ENCODE measurements at regions not wholly inside any gene's neighbourhood (a gene's known extent, or its start where the extent isn't known, plus 50 kb on each side); places are given as distances from the start of the nearest gene placed in this dataset.

- no peak for FAIRE-seq
Measured at GRCh38 chr11:80457823-80458222, 1017.0 kb upstream of the TENM4 start.

DNA sequence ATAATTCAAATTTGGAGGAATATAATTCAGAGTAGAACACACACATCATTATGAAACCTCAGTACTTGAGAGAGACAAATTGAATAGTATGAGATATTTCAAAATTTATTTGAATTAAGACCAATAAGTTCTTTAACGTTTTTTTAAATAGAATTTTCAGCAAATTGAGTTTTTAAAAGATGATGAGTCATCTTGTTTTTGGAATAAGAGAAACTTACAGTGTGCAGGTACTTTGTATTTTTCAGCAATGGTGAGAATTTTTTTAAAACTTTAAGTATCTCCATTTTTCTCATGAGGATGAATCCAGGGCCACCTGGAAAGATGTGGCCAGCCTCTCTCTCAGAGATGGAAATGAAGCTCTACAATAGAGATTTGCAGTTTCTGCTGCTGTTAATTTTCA, 1015.0 kb upstream of the TENM4 start:
- no peak for FAIRE-seq

DNA sequence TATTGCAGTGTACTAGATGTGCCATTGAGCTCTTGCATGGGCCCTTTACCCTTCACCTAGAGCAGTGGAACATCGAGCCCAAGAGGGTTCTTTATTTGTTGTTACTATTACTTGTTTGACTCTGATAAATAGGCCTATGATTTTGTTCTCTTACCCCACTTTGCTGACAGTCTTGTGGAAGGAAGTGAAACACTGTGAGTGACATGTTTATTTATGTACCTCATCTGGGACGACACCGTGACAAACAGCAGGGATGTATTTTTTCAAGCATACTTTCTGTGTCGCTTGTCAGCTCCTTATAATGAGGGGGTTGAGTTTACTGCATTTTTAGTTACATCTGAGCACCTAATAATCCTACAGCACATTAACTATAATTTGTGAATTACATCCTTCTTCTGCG, 1010.3 kb upstream of the TENM4 start:
- FAIRE-seq, result no peak

DNA sequence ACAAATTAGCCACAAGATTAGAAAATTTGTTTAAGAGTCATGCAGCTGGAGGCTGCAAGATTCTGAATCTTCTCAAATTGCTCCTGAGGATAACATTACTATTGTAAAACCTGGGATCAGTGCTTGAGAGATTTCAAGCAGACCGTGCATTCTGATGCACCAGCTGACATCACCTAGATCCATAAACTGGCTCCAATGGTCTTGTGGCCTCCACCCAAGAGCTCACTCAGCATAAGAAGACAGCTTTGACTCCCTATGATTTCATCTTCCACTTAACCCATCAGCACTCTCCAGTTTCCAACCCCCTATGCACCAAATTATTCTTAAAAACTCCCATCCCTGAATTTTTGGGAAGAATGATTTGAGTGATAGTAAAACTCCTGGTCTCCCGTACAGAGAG, 1007.9 kb upstream of the TENM4 start:
- FAIRE-seq, result no peak

- no peak for FAIRE-seq
Measured at GRCh38 chr11:80443177-80443576, 1002.3 kb upstream of the TENM4 start.

- no peak for FAIRE-seq
Measured at GRCh38 chr11:80441821-80442220, 1001.0 kb upstream of the TENM4 start.

DNA sequence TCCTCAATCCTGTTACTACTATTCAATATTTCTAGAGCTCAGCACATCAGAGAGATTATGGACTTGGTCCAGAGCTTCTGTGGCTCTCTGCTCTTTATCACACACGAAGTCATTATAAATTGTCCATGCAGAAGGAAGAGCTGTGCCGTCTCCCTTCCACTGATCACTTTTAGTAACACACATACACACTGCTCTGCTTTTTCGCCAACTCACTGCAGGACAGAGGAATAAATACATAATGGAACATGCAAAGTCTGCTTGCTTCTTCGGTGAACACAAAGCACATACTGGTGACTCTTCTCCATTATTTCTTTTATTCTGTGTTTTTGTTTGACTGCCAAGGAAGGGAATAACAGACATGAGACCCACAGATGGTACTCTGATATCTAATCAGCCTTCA, 1000.0 kb upstream of the TENM4 start:
- no peak for FAIRE-seq

DNA sequence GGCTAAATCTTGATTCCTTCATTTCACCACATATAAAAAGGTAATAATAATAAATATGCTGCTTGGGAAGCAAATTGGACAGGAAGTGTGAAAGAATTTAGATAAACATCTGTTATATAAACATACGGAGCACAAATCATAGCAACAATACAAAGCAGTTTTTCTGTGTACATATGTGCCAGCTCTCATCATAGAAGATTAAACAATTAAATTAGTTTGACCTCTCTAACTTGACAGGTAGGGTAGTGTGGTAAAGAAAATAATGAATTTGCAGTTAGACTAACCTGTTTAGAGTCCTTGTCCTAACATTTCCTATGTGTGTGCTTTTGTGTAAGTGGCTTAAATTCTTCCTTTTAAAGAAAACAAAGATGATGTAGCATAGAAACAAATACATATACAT, 995.7 kb upstream of the TENM4 start:
- FAIRE-seq, result no peak

GRCh38 chr11:80435345-80435744, 994.5 kb upstream of the TENM4 start:
- no peak for FAIRE-seq

DNA sequence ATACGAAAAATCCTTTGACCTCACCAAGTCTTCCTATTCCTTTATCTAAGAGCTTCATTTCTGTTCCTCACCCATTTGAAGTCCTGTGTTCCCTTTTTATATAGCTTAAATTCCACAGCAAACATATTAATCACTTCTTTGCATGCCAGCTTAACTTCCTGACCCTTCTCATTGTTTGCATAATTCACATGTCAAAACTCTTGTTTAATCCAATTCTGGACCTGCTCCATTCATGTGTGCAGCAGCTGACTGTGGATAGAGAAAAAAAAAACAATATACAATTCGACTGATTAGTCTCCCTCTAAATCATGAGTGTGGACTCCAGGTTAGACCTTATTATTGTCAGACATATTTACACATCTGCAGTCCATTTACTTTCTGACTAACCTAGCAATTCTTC, 991.2 kb upstream of the TENM4 start:
- no peak for FAIRE-seq

GRCh38 chr11:80424012-80424695, 983.3 kb upstream of the TENM4 start:
- no peak for FAIRE-seq

DNA sequence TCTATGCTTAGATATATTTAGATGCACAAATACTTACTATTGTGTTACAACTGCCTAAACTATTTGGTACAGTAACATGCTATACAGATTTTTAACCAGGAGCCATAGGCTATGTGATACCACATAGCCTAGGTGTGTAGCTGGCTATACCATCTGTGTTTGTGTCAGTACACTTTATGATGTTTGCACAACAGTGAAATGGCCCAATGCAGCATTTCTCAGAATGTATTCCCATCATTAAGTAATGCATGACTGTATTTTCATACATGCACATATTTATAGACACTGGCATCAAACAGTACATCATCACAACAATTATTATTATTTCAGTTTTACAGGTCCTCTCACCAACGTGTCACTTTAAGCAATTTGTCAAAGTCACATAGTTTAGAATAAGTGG, 979.5 kb upstream of the TENM4 start:
- FAIRE-seq, result no peak

GRCh38 chr11:80417681-80418080, 976.9 kb upstream of the TENM4 start:
- FAIRE-seq, result no peak

DNA sequence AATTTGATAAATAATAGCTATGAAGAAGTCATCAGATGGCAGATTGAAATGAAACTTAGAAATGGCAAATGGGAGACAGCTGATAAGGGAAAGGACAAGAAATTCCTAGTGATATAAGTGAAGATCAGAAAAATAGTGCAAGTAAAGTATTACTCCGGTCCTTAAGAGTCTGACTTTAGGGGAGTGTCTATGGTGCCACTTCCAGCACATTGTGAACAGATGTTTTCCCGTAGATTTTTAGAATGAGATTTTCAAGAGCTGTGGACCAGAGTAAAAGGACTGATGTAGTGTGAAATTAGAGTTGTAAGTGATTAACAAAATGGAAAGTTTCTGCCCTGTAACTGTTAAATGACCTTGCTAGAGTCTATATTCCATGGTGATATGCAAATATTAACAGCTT, 974.8 kb upstream of the TENM4 start:
- FAIRE-seq, result no peak

- FAIRE-seq, result no peak
Measured at GRCh38 chr11:80414181-80415165, 973.6 kb upstream of the TENM4 start.

DNA sequence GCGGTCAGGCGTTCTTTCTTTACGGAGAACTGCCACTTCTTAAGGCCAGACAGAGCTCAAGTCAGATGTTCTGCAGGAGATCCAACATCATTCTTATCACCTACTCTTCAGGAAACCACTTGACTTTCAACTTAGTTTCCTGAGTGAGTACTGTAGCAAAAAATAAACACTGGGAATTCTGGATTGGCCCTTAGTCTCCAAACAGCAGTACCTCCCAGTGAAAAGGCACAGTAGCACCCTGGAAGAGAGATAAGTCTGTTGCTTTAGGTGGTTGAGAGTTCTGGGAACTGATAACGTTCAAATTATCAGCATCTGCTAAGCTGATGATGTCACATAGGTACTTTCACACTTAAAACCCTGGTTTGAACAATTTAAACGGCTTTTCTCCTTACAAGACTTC, 971.8 kb upstream of the TENM4 start:
- FAIRE-seq, result no peak

DNA sequence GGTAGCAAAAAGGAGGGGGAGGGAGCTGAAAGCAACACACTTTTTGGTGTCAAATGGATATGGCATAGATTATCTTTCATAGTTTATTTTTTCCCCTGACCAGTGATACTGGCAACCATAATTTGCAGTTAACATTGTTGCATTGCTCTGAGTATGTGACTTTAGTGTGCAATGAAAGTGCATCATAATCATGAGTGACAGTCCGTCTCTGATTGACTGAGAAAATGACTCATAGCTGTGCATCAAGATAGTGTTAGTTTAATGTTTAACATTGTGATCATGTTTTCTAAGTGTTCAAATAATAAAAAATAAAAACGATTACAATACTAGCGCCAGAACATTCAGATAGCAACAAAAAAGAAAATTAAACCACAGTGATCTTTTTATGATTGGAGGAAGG, 952.4 kb upstream of the TENM4 start:
- no peak for FAIRE-seq

GRCh38 chr11:80390505-80390904, 949.7 kb upstream of the TENM4 start:
- no peak for FAIRE-seq

- FAIRE-seq, result no peak
Measured at GRCh38 chr11:80388536-80388935, 947.7 kb upstream of the TENM4 start.

DNA sequence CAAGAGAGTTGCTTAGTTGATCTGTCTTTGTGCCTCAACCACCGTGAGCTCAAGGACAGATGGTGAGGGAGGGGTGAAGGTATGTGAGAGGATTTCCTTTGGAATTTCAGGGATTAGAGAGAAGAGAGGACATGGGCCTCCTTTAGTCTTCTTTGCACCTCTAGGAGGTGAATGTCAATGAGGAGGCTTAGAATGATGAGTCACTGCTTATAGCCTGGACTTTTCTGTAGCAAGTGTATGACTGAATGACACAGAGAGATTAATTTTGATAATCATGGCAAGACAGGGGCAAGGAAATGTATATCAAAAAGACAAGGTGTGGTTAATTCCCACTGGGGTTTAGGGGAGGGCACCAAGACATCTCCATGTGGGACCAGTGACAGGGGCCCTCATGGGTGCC, 947.3 kb upstream of the TENM4 start:
- FAIRE-seq, result no peak

DNA sequence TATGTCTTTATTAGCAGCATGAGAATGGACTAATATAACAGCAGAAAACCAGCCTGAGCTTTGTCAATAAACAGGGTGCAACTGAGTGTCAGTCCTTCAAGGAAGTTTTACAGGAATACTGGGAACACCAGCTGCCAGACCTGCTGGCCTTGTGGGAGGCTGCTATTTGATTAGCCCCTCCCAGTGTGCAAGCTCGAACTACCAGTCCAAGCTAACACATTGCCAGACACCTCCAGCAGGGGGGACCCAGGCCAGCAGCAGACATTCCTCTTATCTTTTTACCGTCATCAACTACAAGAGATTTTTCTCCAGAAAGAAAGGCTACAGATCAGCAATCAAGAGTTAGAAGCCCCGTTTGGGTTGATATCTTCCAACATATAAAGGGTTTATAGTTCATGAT, 942.8 kb upstream of the TENM4 start:
- no peak for FAIRE-seq

- no peak for FAIRE-seq
Measured at GRCh38 chr11:80379620-80380278, 938.9 kb upstream of the TENM4 start.

DNA sequence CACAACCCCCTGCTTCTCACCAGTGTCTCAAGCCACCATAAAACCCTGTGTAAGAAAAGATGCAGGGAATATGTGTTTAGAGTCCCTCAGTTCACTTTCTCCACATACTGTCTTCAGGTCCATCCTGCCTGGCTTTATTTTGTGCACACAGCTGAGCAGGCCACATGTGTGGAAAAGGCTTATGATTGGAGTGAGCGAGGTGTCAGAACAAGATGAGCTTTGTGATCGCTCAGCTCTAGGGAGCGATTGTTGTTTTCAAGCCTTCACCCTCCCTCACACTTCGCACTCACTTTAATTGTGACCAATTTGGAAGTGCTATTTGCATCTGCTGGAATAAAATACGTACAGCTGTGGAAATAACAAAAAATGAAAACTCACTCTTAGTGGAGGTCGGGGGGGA, 931.1 kb upstream of the TENM4 start:
- FAIRE-seq, result no peak

DNA sequence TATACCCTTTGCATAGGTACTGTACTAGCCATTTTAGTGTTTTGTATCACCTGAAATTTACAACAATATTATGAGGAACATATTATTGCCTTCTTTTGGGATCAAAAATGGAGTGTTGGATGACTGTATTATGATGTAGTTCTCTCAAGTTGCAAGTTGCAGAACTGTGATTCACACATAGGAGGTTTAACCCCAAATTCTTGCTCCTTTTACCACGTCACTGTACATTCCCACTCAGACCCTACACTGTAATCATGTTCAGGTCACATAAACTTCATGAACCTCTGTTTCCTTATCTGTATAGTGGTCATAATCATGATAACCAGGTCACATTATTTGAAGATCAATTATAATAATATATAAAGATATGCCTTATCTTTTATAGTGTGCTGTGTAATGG, 925.1 kb upstream of the TENM4 start:
- no peak for FAIRE-seq

All from TTC549 (cell line).